MCF 10A (cell line): ENCODE measurements at regions not wholly inside any gene's neighbourhood (a gene's known extent, or its start where the extent isn't known, plus 50 kb on each side); places are given as distances from the start of the nearest gene placed in this dataset.

ENCODE experiments used
- BruUV-seq: library from RNA; stranded (reverse); fragments of 400-500 nt; replicated peaks from 2 replicates; lab custom pipeline; 2021; lab: Mats Ljungman, UMichigan
- CTCF ChIA-PET: fragments of 300-600 bp; sonication (Branson Sonifier 250); formaldehyde crosslinking; extraction: SDS; loops from one replicate; lab custom pipeline; 2021; ENCODE audit warnings: antibody characterized with exemption, inconsistent platforms; lab: Yijun Ruan, JAX
- POLR2A ChIA-PET: fragments of 300-600, 350-650 bp; sonication (Branson Sonifier 250); formaldehyde crosslinking; extraction: SDS; loops from one replicate; lab custom pipeline; 2020; ENCODE audit warnings: antibody characterized with exemption, inconsistent platforms; lab: Yijun Ruan, JAX
- DNase-seq: peaks from one replicate; pipeline ENCODE4 v3.0.0-alpha.2; 2018; ENCODE audit not compliant: unreplicated experiment
- H3K27ac Mint-ChIP-seq: one replicate; pipeline ENCODE4 v1.8.0; 2022; ENCODE audit warnings: mild to moderate bottlenecking, low read depth, mixed read lengths; ENCODE audit not compliant: unreplicated experiment
- H3K27me3 Mint-ChIP-seq: one replicate; pipeline ENCODE4 v1.8.0; 2022; ENCODE audit warnings: mixed read lengths; ENCODE audit not compliant: insufficient read depth, unreplicated experiment
- H3K36me3 Mint-ChIP-seq: one replicate; pipeline ENCODE4 v1.8.0; 2022; ENCODE audit warnings: mild to moderate bottlenecking, moderate library complexity, mixed read lengths; ENCODE audit not compliant: insufficient read depth, unreplicated experiment
- H3K4me1 Mint-ChIP-seq: one replicate; pipeline ENCODE4 v1.8.0; 2022; ENCODE audit warnings: mixed read lengths; ENCODE audit not compliant: insufficient read depth, unreplicated experiment
- H3K4me3 Mint-ChIP-seq: one replicate; pipeline ENCODE4 v1.8.0; 2022; ENCODE audit warnings: mild to moderate bottlenecking, moderate library complexity, mixed read lengths; ENCODE audit not compliant: unreplicated experiment
- H3K9me3 Mint-ChIP-seq: one replicate; pipeline ENCODE4 v1.8.0; 2022; ENCODE audit warnings: mixed read lengths; ENCODE audit not compliant: unreplicated experiment
- CTCF ChIP-seq: fragments of 200-600 bp; IDR thresholded peaks from one replicate; pipeline ENCODE4 v1.8.0; 2022; ENCODE audit warnings: antibody characterized with exemption, mild to moderate bottlenecking; ENCODE audit not compliant: unreplicated experiment
- intact Hi-C: fragments of 100-400 bp; cut with micrococcal nuclease; formaldehyde crosslinking; loops from 2 replicates; pipeline ENCODE4 v1.14.1; 2022

GRCh38 chr7:97573065-97573464 lies 158.8 kb upstream of the TAC1 start:
- H3K4me1 Mint-ChIP-seq, result no peaks in the 10 kb centered on the region
- H3K36me3 Mint-ChIP-seq, result no peaks in the 10 kb centered on the region
- no peaks in the 10 kb centered on the region for H3K9me3 Mint-ChIP-seq
- DNase-seq, result no peak
- CTCF ChIA-PET, result interaction anchor here (0.7 kb wide), 1 partner anchor 386 kb away, joined by 3 read pairs; no protein-coding TSS in a partner anchor
- POLR2A ChIA-PET, result no interaction called here
- no peak overlapping the region for H3K27ac Mint-ChIP-seq
- BruUV-seq, result no TSS peak
- no peak for TF ChIP-seq CTCF
- intact Hi-C loops, result no loop called here
- peaks cover 47% of the 10 kb centered on the region for H3K27me3 Mint-ChIP-seq
- H3K4me3 Mint-ChIP-seq, result no peak overlapping the region

- ChIA-PET POLR2A (no interaction called here), CTCF (interaction anchor here (0.6 to 0.9 kb wide), 2 partner anchors 260 to 501 kb away, joined by 3 read pairs; no protein-coding TSS in a partner anchor)
- no peaks in the 10 kb centered on the region for H3K9me3 Mint-ChIP-seq
- intact Hi-C loops, result no loop called here
- H3K36me3 Mint-ChIP-seq, result no peaks in the 10 kb centered on the region
- no peak overlapping the region for H3K4me3 Mint-ChIP-seq
- DNase-seq, result no peak
- BruUV-seq, result no TSS peak
- no peak overlapping the region for H3K27ac Mint-ChIP-seq
- H3K27me3 Mint-ChIP-seq, result peaks cover 17% of the 10 kb centered on the region
- no peak for TF ChIP-seq CTCF
- no peaks in the 10 kb centered on the region for H3K4me1 Mint-ChIP-seq
Measured at GRCh38 chr7:97576043-97576442, 155.8 kb upstream of the TAC1 start.

- no peaks in the 10 kb centered on the region for H3K9me3 Mint-ChIP-seq
- CTCF ChIA-PET, result interaction anchor here (0.7 kb wide), 1 partner anchor 25 kb away, joined by 3 read pairs; no protein-coding TSS in a partner anchor
- H3K27ac Mint-ChIP-seq, result no peak overlapping the region
- POLR2A ChIA-PET, result no interaction called here
- H3K4me1 Mint-ChIP-seq, result no peaks in the 10 kb centered on the region
- BruUV-seq, result no TSS peak
- no peaks in the 10 kb centered on the region for H3K36me3 Mint-ChIP-seq
- no peak for TF ChIP-seq CTCF
- DNase-seq, result no peak
- no peak overlapping the region for H3K4me3 Mint-ChIP-seq
- intact Hi-C loops, result no loop called here
- peaks cover 26% of the 10 kb centered on the region for H3K27me3 Mint-ChIP-seq
Measured at GRCh38 chr7:97578225-97578624, 153.7 kb upstream of the TAC1 start.

GRCh38 chr7:97580205-97580604 lies 151.7 kb upstream of the TAC1 start:
- no TSS peak for BruUV-seq
- intact Hi-C loops, result no loop called here
- TF ChIP-seq CTCF, result no peak
- POLR2A ChIA-PET, result no interaction called here
- Mint-ChIP-seq H3K9me3 (no peaks in the 10 kb centered on the region), H3K4me3 (no peak overlapping the region), H3K27ac (no peak overlapping the region), H3K36me3 (no peaks in the 10 kb centered on the region), H3K4me1 (no peaks in the 10 kb centered on the region), H3K27me3 (peaks cover 26% of the 10 kb centered on the region)
- CTCF ChIA-PET, result no interaction called here
- DNase-seq, result no peak
